ENCODE measurements at regions not wholly inside any gene's neighbourhood (a gene's known extent, or its start where the extent isn't known, plus 50 kb on each side); places are given as distances from the start of the nearest gene placed in this dataset.

DNA sequence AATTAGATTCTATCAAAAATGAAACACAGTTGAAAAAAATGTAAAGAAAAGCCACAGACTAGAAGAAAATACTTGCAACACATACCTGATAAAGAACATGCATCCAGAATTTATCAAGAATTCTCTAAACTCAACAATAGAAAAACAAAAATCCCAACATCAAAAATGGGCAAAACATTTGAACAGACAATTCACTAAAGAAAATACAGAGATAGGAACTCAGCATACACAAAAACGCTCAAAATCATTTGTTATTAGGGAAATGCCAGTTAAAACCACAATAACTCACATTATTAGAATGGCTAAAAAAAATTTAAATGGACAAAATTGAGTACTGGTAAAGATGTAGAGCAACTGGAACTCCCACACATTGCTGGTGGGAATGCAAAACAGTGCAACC lies 311.0 kb upstream of the PRDM1 start:
- TF ChIP-seq, protein P1, sequence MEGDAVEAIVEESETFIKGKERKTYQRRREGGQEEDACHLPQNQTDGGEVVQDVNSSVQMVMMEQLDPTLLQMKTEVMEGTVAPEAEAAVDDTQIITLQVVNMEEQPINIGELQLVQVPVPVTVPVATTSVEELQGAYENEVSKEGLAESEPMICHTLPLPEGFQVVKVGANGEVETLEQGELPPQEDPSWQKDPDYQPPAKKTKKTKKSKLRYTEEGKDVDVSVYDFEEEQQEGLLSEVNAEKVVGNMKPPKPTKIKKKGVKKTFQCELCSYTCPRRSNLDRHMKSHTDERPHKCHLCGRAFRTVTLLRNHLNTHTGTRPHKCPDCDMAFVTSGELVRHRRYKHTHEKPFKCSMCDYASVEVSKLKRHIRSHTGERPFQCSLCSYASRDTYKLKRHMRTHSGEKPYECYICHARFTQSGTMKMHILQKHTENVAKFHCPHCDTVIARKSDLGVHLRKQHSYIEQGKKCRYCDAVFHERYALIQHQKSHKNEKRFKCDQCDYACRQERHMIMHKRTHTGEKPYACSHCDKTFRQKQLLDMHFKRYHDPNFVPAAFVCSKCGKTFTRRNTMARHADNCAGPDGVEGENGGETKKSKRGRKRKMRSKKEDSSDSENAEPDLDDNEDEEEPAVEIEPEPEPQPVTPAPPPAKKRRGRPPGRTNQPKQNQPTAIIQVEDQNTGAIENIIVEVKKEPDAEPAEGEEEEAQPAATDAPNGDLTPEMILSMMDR (IDR thresholded peaks at IDR 0.05; ENCODE audit: low read depth, low read length): no peak
- no peak for TF ChIP-seq EZH2phosphoT487 (IDR thresholded peaks at IDR 0.05; ENCODE audit: low read depth)
